T-helper 1 cell treated with Interleukin-12 subunit alpha and Interleukin-12 subunit beta and Interleukin-4 antibody, amounts not matched to agents 30 μg/mL and 1 μg/mL, for 36 hours (primary cell): ENCODE measurements at regions not wholly inside any gene's neighbourhood (a gene's known extent, or its start where the extent isn't known, plus 50 kb on each side); places are given as distances from the start of the nearest gene placed in this dataset.

Experiments
- H3K27ac Mint-ChIP-seq: one replicate; pipeline ENCODE4 v1.8.0; 2021; ENCODE audit warnings: mild to moderate bottlenecking, mixed read lengths
- H3K27me3 Mint-ChIP-seq: one replicate; pipeline ENCODE4 v1.8.0; 2021; ENCODE audit warnings: low read depth, mixed read lengths
- H3K36me3 Mint-ChIP-seq: one replicate; pipeline ENCODE4 v1.8.0; 2021; ENCODE audit warnings: low read depth, mixed read lengths
- H3K4me1 Mint-ChIP-seq: one replicate; pipeline ENCODE4 v1.8.0; 2021; ENCODE audit warnings: low read depth, mixed read lengths
- H3K4me3 Mint-ChIP-seq: one replicate; pipeline ENCODE4 v1.8.0; 2021; ENCODE audit warnings: mild to moderate bottlenecking, moderate library complexity, mixed read lengths
- H3K9me3 Mint-ChIP-seq: one replicate; pipeline ENCODE4 v1.8.0; 2021; ENCODE audit warnings: mixed read lengths

DNA sequence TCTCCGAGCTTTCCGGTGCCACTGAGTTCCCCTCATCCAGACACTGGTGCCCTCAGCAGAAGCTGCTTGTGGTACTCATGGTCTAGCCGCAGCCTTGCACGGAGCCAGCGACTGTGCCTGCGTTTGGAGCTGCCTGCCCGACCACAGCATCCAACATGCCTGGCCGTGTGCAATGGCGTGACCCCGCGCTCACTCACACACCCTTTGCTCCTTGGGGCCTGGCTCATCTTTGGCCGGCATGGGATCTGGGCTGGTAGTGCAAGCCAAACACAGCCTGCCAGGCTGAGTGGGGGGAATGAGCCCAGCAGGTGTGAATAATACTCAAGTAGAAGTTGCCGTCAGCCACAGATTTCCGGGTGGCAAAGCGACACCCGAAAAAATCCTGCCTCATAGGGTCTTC lies 1178.7 kb upstream of the GBE1 start:
- H3K36me3 Mint-ChIP-seq, result no peaks in the 10 kb centered on the region
- no peaks in the 10 kb centered on the region for H3K4me1 Mint-ChIP-seq
- H3K9me3 Mint-ChIP-seq, result peaks cover 27% of the 10 kb centered on the region
- H3K27me3 Mint-ChIP-seq, result no peaks in the 10 kb centered on the region
- H3K27ac Mint-ChIP-seq, result no peak overlapping the region
- H3K4me3 Mint-ChIP-seq, result no peak overlapping the region

DNA sequence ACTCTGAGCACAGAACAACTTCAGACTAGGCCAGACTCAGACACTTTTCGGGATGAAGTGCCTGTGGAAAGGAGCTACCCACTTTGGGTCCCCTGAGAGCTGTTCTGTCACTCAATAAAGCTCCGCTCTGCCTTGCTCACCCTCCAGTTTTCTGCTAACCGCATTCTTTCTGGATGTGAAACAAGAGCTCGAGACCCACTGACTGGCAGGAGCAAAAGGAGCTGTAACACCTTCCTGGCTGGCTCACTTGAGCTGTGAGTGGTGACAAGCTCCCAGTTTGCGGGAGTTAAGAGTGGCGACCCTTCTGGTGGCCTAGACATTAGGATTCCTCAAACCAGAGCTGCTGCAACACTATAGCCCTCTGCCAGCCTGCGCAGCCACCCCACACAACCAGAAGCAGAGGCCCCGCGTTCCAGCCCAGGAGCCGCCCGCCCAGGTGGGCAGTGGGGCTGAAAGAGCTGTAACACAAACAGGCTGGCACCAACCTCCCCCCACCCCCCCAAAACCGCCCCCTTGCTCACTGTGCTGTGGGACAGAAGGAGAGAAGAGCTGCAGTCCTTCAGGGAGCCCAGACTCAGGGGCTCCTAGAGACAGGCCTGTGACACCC lies 1178.1 kb upstream of the GBE1 start:
- Mint-ChIP-seq H3K9me3 (peaks cover 24% of the 10 kb centered on the region), H3K27me3 (no peaks in the 10 kb centered on the region), H3K27ac (no peak overlapping the region), H3K4me3 (no peak overlapping the region), H3K4me1 (no peaks in the 10 kb centered on the region), H3K36me3 (no peaks in the 10 kb centered on the region)

DNA sequence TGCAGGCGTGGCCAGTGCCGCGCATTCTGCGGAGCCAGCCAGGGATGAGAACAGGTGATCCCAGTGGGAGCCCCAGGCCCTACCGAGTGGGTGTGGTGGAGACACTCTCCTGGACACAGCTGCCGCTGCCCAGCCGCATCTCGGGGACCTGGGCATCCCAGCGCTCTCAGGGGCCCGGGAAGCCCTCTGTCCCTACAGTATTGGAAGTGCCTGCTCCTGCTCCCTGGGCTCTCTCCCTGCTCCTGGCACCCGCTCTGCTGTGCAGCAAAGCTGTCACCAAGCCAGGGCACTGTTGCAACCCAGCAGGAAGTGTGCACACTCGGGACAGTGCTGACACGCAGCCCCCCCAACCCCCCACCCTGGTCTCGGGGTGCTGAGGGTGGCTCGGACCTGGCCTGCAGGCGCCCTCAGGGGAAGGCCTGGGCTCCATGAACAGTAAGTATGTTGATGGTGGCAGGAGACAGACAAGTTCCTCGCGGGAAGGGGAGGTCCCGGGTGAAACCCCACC lies 1177.4 kb upstream of the GBE1 start:
- no peak overlapping the region for H3K4me3 Mint-ChIP-seq
- no peak overlapping the region for H3K27ac Mint-ChIP-seq
- no peaks in the 10 kb centered on the region for H3K4me1 Mint-ChIP-seq
- no peaks in the 10 kb centered on the region for H3K36me3 Mint-ChIP-seq
- peaks cover 17% of the 10 kb centered on the region for H3K9me3 Mint-ChIP-seq
- no peaks in the 10 kb centered on the region for H3K27me3 Mint-ChIP-seq

DNA sequence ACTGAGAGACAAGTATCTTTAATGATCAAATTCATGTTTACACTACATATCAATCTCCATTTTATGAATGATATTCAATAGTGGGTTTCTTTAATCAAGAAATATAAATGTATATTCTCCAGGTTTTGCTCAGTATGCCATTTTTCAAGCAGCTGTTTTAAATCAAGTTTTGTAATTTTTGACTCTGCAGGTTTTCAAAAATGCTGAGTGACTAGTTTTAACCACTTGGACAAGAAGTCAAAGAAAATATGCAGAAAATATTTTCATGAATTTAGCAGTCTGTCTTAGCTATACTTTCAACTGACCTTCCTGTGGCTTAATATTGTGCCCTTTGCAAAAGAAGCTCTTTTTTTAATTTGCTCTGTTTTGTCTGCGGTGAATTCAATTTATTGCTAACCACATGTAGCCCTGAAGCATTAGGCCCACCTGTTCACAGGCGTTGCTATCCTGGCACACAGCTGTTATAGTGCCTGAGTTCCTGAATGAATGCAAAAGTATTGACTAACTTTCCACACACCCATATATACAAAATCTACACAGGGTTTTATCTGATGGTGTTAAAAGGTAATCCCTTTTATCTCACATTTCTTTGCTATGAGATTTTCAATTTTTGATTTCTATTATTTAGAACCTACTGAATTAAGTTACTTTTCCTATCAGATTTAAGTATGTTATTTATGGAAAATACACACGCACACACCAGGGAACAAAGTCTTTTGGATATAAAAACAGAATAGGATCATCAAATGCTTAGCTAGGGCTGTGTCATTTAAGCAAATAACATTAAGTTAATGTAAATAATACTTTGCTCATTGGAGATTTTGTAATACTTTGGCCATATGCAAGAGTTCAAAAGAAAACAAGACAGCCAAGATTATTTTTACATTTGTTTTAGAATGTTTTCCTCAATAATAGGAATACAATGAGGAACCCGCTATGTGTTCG lies 1166.1 kb upstream of the GBE1 start:
- no peaks in the 10 kb centered on the region for H3K27me3 Mint-ChIP-seq
- no peaks in the 10 kb centered on the region for H3K36me3 Mint-ChIP-seq
- no peak overlapping the region for H3K27ac Mint-ChIP-seq
- H3K4me3 Mint-ChIP-seq, result no peak overlapping the region
- H3K9me3 Mint-ChIP-seq, result peaks cover 9% of the 10 kb centered on the region
- no peaks in the 10 kb centered on the region for H3K4me1 Mint-ChIP-seq

DNA sequence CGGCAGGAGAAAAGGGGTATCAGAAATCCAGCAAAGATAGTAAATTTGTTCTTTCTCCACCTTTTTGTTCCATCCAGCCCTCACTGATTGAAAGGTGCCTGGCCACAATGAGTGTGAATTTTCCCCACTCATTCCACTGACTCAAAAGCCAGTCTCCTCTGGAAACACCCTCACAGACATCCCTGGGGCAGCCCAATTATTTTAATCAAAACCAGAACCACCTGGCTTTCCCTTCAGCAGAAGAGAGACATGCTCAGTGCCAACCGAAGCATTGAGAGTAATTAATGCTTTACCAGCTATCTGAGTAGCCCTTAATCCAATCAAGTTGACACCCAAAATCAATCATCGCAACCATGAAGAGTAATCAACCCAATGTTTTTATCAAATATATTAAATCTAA lies 1129.6 kb upstream of the GBE1 start:
- Mint-ChIP-seq H3K36me3 (no peaks in the 10 kb centered on the region), H3K9me3 (peaks cover 5% of the 10 kb centered on the region), H3K27me3 (no peaks in the 10 kb centered on the region), H3K4me3 (no peak overlapping the region), H3K27ac (no peak overlapping the region), H3K4me1 (no peaks in the 10 kb centered on the region)

DNA sequence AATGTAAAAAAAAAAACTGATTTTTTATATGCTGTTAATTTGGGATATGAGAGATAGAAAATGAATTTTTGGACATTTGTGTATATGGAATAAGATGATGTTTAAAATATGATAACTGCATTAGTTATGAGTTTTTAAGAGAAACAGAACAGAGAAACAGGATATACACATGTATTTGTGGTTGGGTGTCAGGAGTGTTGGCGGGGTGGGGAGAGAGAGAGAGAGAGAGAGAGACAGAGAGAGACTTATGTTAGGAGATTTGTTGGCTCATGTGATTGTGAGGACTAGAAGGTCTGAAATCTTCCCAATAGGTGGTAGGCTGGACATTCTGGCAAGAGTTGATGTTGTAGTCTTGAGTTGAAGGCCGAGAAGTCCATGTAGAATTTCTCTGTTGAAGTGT lies 1121.6 kb upstream of the GBE1 start:
- H3K36me3 Mint-ChIP-seq, result no peaks in the 10 kb centered on the region
- H3K9me3 Mint-ChIP-seq, result peaks cover 16% of the 10 kb centered on the region
- H3K27me3 Mint-ChIP-seq, result no peaks in the 10 kb centered on the region
- H3K4me1 Mint-ChIP-seq, result no peaks in the 10 kb centered on the region
- no peak overlapping the region for H3K4me3 Mint-ChIP-seq
- H3K27ac Mint-ChIP-seq, result no peak overlapping the region

DNA sequence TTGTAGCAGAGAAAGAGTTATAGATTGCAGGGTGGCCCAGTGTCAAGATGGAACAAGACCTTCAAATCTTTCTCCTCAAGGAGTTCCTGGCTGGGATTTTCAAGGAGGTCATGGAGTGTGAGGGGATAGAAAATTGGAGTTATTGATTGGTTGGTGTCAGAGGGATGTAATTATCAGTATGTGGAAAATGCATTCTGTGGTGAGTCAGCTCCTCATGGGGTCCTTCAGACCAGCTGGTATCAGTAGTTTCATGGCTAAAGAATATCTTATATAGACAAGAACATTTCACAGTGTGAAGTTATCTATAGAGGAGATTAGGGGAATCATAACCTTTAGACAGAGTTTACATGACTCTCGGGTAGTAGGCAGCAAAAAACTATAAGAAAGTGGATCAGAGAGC lies 1114.0 kb upstream of the GBE1 start:
- Mint-ChIP-seq H3K36me3 (no peaks in the 10 kb centered on the region), H3K27me3 (no peaks in the 10 kb centered on the region), H3K4me1 (no peaks in the 10 kb centered on the region), H3K27ac (no peak overlapping the region), H3K9me3 (no peaks in the 10 kb centered on the region), H3K4me3 (no peak overlapping the region)

DNA sequence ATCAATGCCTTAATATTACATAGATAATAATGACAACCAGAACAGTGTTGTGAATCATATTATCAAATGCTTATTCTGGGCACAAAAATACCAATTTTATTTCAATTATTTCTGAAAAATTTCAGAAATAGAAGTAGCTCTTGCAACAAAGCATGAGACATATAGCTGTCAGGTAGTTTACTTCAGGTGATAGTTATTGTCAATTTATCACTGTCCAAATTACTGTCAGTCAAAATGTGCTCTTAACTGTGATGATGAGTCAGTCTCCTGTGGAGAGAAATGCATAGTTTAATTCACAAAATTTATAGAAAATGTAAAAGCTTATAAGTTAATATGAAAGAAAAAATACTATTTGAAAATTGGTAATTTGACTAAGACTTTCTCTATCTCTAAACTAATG lies 1078.4 kb upstream of the GBE1 start:
- H3K9me3 Mint-ChIP-seq, result peaks cover 32% of the 10 kb centered on the region
- H3K27me3 Mint-ChIP-seq, result no peaks in the 10 kb centered on the region
- H3K27ac Mint-ChIP-seq, result no peak overlapping the region
- no peaks in the 10 kb centered on the region for H3K4me1 Mint-ChIP-seq
- no peaks in the 10 kb centered on the region for H3K36me3 Mint-ChIP-seq
- H3K4me3 Mint-ChIP-seq, result no peak overlapping the region

DNA sequence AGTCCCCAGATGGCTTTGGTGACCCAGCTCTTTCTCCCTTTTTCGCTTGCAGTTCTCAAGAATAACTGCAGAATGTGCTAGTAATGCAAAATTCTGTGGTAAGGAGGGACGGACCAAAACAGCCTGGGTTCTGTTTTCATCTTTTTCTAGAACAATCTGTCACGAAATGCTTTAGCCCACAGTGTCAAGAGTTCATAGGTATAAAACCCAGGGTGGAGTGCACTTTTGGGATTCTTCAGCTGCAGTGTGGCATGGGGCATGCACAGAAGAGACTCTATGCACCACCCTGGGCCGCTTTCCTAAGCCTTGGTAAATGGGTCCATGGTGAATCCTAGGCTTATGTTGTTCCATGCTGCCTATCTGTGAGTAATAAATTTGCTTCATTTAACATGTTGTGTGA lies 1072.7 kb upstream of the GBE1 start:
- peaks cover 12% of the 10 kb centered on the region for H3K9me3 Mint-ChIP-seq
- H3K4me1 Mint-ChIP-seq, result no peaks in the 10 kb centered on the region
- no peak overlapping the region for H3K27ac Mint-ChIP-seq
- H3K27me3 Mint-ChIP-seq, result no peaks in the 10 kb centered on the region
- no peak overlapping the region for H3K4me3 Mint-ChIP-seq
- H3K36me3 Mint-ChIP-seq, result no peaks in the 10 kb centered on the region

DNA sequence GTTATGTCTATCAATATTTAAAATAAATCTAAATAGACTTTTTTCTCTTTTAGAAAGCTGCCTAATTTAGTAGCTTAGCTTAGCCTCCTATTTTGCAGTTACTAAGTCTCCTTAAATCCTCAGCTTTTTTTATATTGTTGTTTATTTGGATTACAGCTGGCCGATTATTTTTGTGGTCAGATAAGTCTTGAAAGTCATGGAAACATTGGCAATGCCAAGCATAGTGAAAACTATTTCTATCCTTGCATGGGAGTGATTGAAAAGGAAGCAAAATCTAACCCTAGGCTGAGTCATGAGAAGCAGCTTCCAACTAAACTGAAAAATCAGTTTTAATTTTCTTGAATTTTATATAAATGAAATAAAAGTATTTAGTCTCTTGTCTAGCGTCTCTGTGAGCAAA lies 1063.0 kb upstream of the GBE1 start:
- Mint-ChIP-seq H3K27me3 (no peaks in the 10 kb centered on the region), H3K4me1 (no peaks in the 10 kb centered on the region), H3K4me3 (no peak overlapping the region), H3K9me3 (no peaks in the 10 kb centered on the region), H3K36me3 (no peaks in the 10 kb centered on the region), H3K27ac (no peak overlapping the region)

DNA sequence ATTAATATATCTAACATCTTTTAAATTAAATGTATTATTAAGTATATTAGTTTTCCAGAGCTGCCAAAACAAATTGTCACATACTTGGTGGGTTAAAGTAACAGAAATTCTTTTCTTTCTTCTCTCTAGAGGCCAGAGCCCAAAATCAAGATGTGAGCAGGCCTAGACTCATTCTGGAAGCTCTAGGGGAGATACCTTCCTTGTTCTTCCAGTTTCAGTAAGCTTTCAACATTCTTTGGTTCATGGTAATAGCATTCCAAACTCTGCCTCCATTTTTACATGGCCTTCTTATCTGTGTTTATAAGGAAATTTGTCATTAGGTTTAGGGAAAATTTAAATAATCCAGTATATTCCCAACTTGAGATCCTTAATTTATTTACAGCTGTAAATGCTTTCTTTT lies 1054.6 kb upstream of the GBE1 start:
- no peaks in the 10 kb centered on the region for H3K4me1 Mint-ChIP-seq
- no peaks in the 10 kb centered on the region for H3K27me3 Mint-ChIP-seq
- H3K27ac Mint-ChIP-seq, result no peak overlapping the region
- H3K36me3 Mint-ChIP-seq, result no peaks in the 10 kb centered on the region
- no peak overlapping the region for H3K4me3 Mint-ChIP-seq
- H3K9me3 Mint-ChIP-seq, result peaks cover 29% of the 10 kb centered on the region

DNA sequence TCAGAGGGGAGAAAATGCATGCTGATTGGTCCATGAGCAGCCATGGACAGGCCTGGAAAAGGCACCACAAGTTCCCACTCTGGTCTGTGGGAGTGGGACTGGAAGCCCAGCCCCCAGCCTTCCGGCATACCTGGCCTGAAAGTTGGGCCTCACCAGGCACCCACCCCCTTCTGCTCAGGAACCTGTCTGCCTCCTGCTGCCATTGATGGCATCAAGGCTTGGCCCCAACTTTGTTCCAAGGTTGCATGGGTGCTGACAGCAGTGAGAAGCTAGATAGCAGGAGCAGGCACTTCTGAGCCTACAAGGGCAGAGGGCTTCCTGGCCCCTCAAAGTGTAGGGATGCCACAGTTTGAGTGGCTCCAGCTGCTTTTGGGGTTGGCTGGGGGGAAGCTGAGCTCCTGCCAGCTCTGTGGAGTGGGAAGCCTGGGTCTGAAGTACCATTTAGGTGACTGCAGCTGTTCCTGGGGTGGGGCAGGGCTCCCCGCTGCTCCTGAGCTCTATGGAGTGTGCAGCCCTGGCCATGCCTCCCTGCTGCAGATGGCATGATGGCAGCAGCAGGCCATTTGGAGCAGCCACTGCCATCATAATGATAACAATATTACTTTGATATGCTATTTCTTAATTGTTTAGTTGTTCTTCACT lies 1054.1 kb upstream of the GBE1 start:
- H3K4me1 Mint-ChIP-seq, result no peaks in the 10 kb centered on the region
- H3K27ac Mint-ChIP-seq, result no peak overlapping the region
- H3K27me3 Mint-ChIP-seq, result no peaks in the 10 kb centered on the region
- no peaks in the 10 kb centered on the region for H3K36me3 Mint-ChIP-seq
- H3K9me3 Mint-ChIP-seq, result peaks cover 29% of the 10 kb centered on the region
- H3K4me3 Mint-ChIP-seq, result no peak overlapping the region

DNA sequence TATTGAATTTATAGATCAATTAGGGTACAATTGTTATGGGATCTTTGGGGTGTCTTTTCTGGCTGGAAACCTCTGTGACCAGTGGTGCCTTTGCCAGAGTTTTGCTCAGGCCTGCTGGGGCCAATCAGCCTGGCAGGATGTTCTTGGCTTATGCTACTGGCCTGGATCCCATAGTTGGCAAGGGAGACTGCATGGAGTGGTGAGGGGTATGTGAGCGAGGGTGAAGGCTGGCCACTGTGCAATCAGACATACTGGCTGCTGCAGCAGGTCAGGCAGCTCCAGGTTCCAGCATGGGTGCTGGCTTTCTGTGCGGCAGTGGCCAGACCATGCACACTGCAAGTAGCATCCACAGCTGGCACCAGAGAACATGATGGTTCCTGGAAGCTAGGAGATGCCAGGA lies 1053.2 kb upstream of the GBE1 start:
- Mint-ChIP-seq H3K4me1 (no peaks in the 10 kb centered on the region), H3K36me3 (no peaks in the 10 kb centered on the region), H3K27ac (no peak overlapping the region)

DNA sequence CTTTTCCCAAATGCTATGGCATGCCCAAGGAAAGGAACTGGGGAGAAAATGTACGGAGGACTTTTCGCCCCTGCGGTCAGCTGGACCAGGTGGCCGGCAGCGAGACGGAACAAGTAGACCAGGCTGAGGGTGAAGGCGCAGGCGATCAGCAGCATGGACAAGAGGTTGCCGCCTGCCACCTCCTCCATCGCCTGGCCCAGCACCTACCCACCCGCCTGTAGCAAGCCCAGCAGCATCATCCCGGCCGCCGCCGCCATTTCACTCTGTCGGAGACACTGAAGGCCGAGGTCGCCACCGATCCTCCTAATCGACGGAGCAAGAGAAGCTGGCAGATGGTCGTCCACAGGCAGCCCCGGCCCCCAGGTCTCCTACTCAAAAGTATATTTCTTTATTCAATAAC lies 1046.3 kb upstream of the GBE1 start:
- Mint-ChIP-seq H3K4me1 (no peaks in the 10 kb centered on the region), H3K36me3 (no peaks in the 10 kb centered on the region), H3K27ac (no peak overlapping the region), H3K4me3 (no peak overlapping the region), H3K27me3 (no peaks in the 10 kb centered on the region), H3K9me3 (peaks cover 30% of the 10 kb centered on the region)

More for the DNA sequence above, 1053.2 kb upstream of the GBE1 start:
- no peaks in the 10 kb centered on the region for H3K27me3 Mint-ChIP-seq
- H3K9me3 Mint-ChIP-seq, result peaks cover 33% of the 10 kb centered on the region
- no peak overlapping the region for H3K4me3 Mint-ChIP-seq

DNA sequence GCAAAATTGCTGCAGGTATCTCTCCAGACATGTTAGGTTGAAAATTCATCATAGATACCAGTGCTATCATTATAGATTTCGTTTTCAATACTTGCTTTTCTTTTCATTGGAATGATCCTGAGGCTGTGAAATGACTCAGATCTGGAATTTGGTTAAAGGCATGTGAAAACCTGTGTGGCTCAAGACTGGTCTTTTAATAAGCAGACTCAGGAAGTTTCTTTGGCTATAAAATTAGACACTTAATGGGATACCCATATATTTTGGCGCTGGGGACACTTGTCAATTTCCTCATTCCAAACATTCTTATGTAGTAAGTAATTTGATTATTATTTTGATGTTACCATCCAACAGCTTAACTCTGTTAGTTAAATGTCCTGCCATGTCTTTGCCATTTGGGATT lies 1041.1 kb upstream of the GBE1 start:
- H3K4me1 Mint-ChIP-seq, result no peaks in the 10 kb centered on the region
- H3K36me3 Mint-ChIP-seq, result no peaks in the 10 kb centered on the region
- no peaks in the 10 kb centered on the region for H3K27me3 Mint-ChIP-seq
- H3K27ac Mint-ChIP-seq, result no peak overlapping the region
- H3K9me3 Mint-ChIP-seq, result peaks cover 13% of the 10 kb centered on the region
- H3K4me3 Mint-ChIP-seq, result no peak overlapping the region
